Neuronal stem cell (in vitro differentiated cells): ENCODE measurements at regions not wholly inside any gene's neighbourhood (a gene's known extent, or its start where the extent isn't known, plus 50 kb on each side); places are given as distances from the start of the nearest gene placed in this dataset.

Experiments used
- DNase-seq: peaks from one replicate; pipeline ENCODE4 v3.0.0-alpha.2; 2013; ENCODE audit warnings: low spot score
- H2AFZ ChIP-seq: one replicate; pipeline ENCODE4 v1.6.1; 2013; ENCODE audit warnings: mild to moderate bottlenecking, low read length, inconsistent platforms
- H2AK5ac ChIP-seq: 2 replicates; pipeline ENCODE4 v1.6.1; 2013; ENCODE audit warnings: low read depth, mild to moderate bottlenecking, inconsistent platforms, low read length, moderate library complexity, mixed read lengths
- H2BK120ac ChIP-seq: 2 replicates; pipeline ENCODE4 v1.6.1; 2013; ENCODE audit warnings: low read depth, mild to moderate bottlenecking, inconsistent platforms, low read length, moderate library complexity, mixed read lengths
- H2BK12ac ChIP-seq: one replicate; pipeline ENCODE4 v1.6.1; 2013; ENCODE audit warnings: low read length, inconsistent platforms
- H2BK15ac ChIP-seq: 2 replicates; pipeline ENCODE4 v1.6.1; 2013; ENCODE audit warnings: mild to moderate bottlenecking, low read length, inconsistent platforms, mixed read lengths
- H2BK5ac ChIP-seq: one replicate; pipeline ENCODE4 v1.6.1; 2013; ENCODE audit warnings: inconsistent platforms, mild to moderate bottlenecking, low read length, moderate library complexity
- H3K14ac ChIP-seq: one replicate; pipeline ENCODE4 v1.6.1; 2013; ENCODE audit warnings: low read length, inconsistent platforms
- H3K18ac ChIP-seq: 2 replicates; pipeline ENCODE4 v1.6.1; 2013; ENCODE audit warnings: low read length, inconsistent platforms
- H3K23ac ChIP-seq: 2 replicates; pipeline ENCODE4 v1.6.1; 2013; ENCODE audit warnings: low read depth, mild to moderate bottlenecking, mixed read lengths, low read length, inconsistent platforms; ENCODE audit not compliant: poor library complexity
- H3K27ac ChIP-seq: replicated peaks from 3 replicates; pipeline ENCODE4 v1.5.1; 2013; ENCODE audit warnings: low read length, inconsistent platforms
- H3K27me3 ChIP-seq, 3 experiments: 2 replicates each; pipeline ENCODE4 v1.6.1; 2013; ENCODE audit warnings: low read length in 3 of 3, mild to moderate bottlenecking in 2 of 3, inconsistent platforms in 1 of 3, low read depth in 1 of 3, mixed read lengths in 1 of 3, moderate library complexity in 1 of 3; ENCODE audit not compliant: control insufficient read depth in 3 of 3, insufficient read depth in 3 of 3
- H3K36me3 ChIP-seq, 2 donors: replicated peaks in 1 of 2; 2 replicates each; pipeline ENCODE4 v1.6.1; 2013; ENCODE audit warnings: low read length in 2 of 2; ENCODE audit not compliant: control insufficient read depth in 2 of 2, insufficient read depth in 2 of 2
- H3K4ac ChIP-seq: 2 replicates; pipeline ENCODE4 v1.6.1; 2013; ENCODE audit warnings: inconsistent platforms, mild to moderate bottlenecking, low read length, moderate library complexity
- H3K4me1 ChIP-seq, 2 donors: 1 replicate in 1 of 2; 2 replicates in 1 of 2; pipeline ENCODE4 v1.6.1; 2013; ENCODE audit warnings: low read length in 2 of 2, low read depth in 1 of 2; ENCODE audit not compliant: control insufficient read depth in 2 of 2, insufficient read depth in 1 of 2
- H3K4me2 ChIP-seq: one replicate; pipeline ENCODE4 v1.6.1; 2013; ENCODE audit warnings: mild to moderate bottlenecking, low read length, inconsistent platforms; ENCODE audit not compliant: insufficient read depth, poor library complexity, severe bottlenecking
- H3K4me3 ChIP-seq, 2 donors: 2 replicates each; pipeline ENCODE4 v1.5.1; 2013; ENCODE audit warnings: low read length in 2 of 2, mild to moderate bottlenecking in 2 of 2, inconsistent platforms in 1 of 2, moderate library complexity in 1 of 2
- H3K79me1 ChIP-seq: one replicate; pipeline ENCODE4 v1.6.1; 2013; ENCODE audit warnings: low read depth, mild to moderate bottlenecking, inconsistent platforms, low read length, moderate library complexity
- H3K9ac ChIP-seq: one replicate; pipeline ENCODE4 v1.6.1; 2013; ENCODE audit warnings: mild to moderate bottlenecking, low read depth, low read length, inconsistent platforms; ENCODE audit not compliant: poor library complexity
- H3K9me3 ChIP-seq, 2 donors: replicated peaks in 1 of 2; 2 replicates each; pipeline versions ENCODE3 to v1.6.1; 2013; ENCODE audit warnings: low read length in 2 of 2, mild to moderate bottlenecking in 2 of 2, inconsistent platforms in 1 of 2, low read depth in 1 of 2, mixed read lengths in 1 of 2, moderate library complexity in 1 of 2; ENCODE audit not compliant: control insufficient read depth in 2 of 2, insufficient read depth in 1 of 2
- H4K8ac ChIP-seq: one replicate; pipeline ENCODE4 v1.6.1; 2013; ENCODE audit warnings: low read depth, mild to moderate bottlenecking, inconsistent platforms, low read length, moderate library complexity
- H4K91ac ChIP-seq: one replicate; pipeline ENCODE4 v1.6.1; 2013; ENCODE audit warnings: low read length, low read depth, mild to moderate bottlenecking, inconsistent platforms; ENCODE audit not compliant: poor library complexity
- WGBS, 2 donors: extraction: QIAGEN DNeasy Blood & Tissue Kit; methylation state at CpG; one replicate each; pipeline ENCODE4 v1.1.7; 2013; ENCODE audit warnings: missing lambda C conversion rate in 2 of 2, mixed read lengths in 1 of 2; ENCODE audit not compliant: insufficient read length in 2 of 2, insufficient replicate concordance in 1 of 2; ENCODE audit errors: extremely low coverage in 2 of 2; 5-methylcytosine and 5-hydroxymethylcytosine counted together

- no peaks in the 10 kb centered on the region for H3K27me3 ChIP-seq
- no peak overlapping the region for H3K4me2 ChIP-seq
- no CpG with 5 or more reads among the region's 2 CpGs for WGBS, 2 donors
- H4K8ac ChIP-seq, result no peak overlapping the region
- no peak overlapping the region for H3K4ac ChIP-seq
- no peak overlapping the region for H4K91ac ChIP-seq
- H3K14ac ChIP-seq, result no peak overlapping the region
- no peak overlapping the region for H2BK15ac ChIP-seq
- H3K9ac ChIP-seq, result no peak overlapping the region
- no peak overlapping the region for H2AK5ac ChIP-seq
- no peaks in the 10 kb centered on the region for H3K36me3 ChIP-seq
- no peaks in the 10 kb centered on the region for H3K9me3 ChIP-seq
- no peak overlapping the region for H2BK5ac ChIP-seq
- no peak overlapping the region for H3K18ac ChIP-seq
- no peak overlapping the region for H2BK120ac ChIP-seq
- no peak overlapping the region for H3K4me3 ChIP-seq
- H3K4me1 ChIP-seq, result no peaks in the 10 kb centered on the region
- H2BK12ac ChIP-seq, result no peak overlapping the region
- H3K79me1 ChIP-seq, result no peaks in the 10 kb centered on the region
- H2AFZ ChIP-seq, result no peak overlapping the region
- no peak overlapping the region for H3K27ac ChIP-seq
- no peak for DNase-seq
- no peak overlapping the region for H3K23ac ChIP-seq
These were observed 134.7 kb upstream of the SLITRK5 start for GRCh38 chr13:87536499-87536898.

GRCh38 chr13:87536899-87537298, 134.3 kb upstream of the SLITRK5 start:
- WGBS, 2 donors, result no CpG with 5 or more reads among the region's 2 CpGs

GRCh38 chr13:87537951-87538350, 133.2 kb upstream of the SLITRK5 start:
- Histone ChIP-seq H3K36me3 (no peaks in the 10 kb centered on the region), H3K9ac (no peak overlapping the region), H2AK5ac (no peak overlapping the region), H3K9me3 (no peaks in the 10 kb centered on the region), H2BK15ac (no peak overlapping the region), H3K4me3 (no peak overlapping the region), H3K18ac (no peak overlapping the region), H3K4me2 (no peak overlapping the region), H2AFZ (no peak overlapping the region), H2BK5ac (no peak overlapping the region), H3K4ac (no peak overlapping the region), H2BK12ac (no peak overlapping the region), H3K27me3 (no peaks in the 10 kb centered on the region), H3K4me1 (no peaks in the 10 kb centered on the region), H3K79me1 (no peaks in the 10 kb centered on the region), H3K27ac (no peak overlapping the region), H3K14ac (no peak overlapping the region), H4K8ac (no peak overlapping the region), H2BK120ac (no peak overlapping the region), H3K23ac (no peak overlapping the region), H4K91ac (no peak overlapping the region)
- WGBS, 2 donors, result no CpG with 5 or more reads among the region's 3 CpGs
- DNase-seq, result no peak

More at GRCh38 chr13:87536899-87537298, 134.3 kb upstream of the SLITRK5 start:
- no peak overlapping the region for H2AK5ac ChIP-seq
- no peak overlapping the region for H3K4me3 ChIP-seq
- no peak overlapping the region for H2BK5ac ChIP-seq
- no peak overlapping the region for H3K14ac ChIP-seq
- H3K27ac ChIP-seq, result no peak overlapping the region
- H3K4me1 ChIP-seq, result no peaks in the 10 kb centered on the region
- H2AFZ ChIP-seq, result no peak overlapping the region
- no peaks in the 10 kb centered on the region for H3K36me3 ChIP-seq
- no peak for DNase-seq
- H2BK12ac ChIP-seq, result no peak overlapping the region
- H3K9ac ChIP-seq, result no peak overlapping the region
- H3K4ac ChIP-seq, result no peak overlapping the region
- H2BK15ac ChIP-seq, result no peak overlapping the region
- no peak overlapping the region for H3K23ac ChIP-seq
- no peak overlapping the region for H3K18ac ChIP-seq
- no peak overlapping the region for H4K8ac ChIP-seq
- no peaks in the 10 kb centered on the region for H3K79me1 ChIP-seq
- no peaks in the 10 kb centered on the region for H3K27me3 ChIP-seq
- no peak overlapping the region for H4K91ac ChIP-seq
- H3K9me3 ChIP-seq, result no peaks in the 10 kb centered on the region
- H3K4me2 ChIP-seq, result no peak overlapping the region
- no peak overlapping the region for H2BK120ac ChIP-seq

GRCh38 chr13:87538366-87539052, 132.7 kb upstream of the SLITRK5 start:
- no peaks in the 10 kb centered on the region for H3K4me1 ChIP-seq
- no peak overlapping the region for H2BK5ac ChIP-seq
- no peak overlapping the region for H3K18ac ChIP-seq
- no peak overlapping the region for H2BK12ac ChIP-seq
- H2BK15ac ChIP-seq, result no peak overlapping the region
- H3K9ac ChIP-seq, result no peak overlapping the region
- no peaks in the 10 kb centered on the region for H3K27me3 ChIP-seq
- H3K23ac ChIP-seq, result no peak overlapping the region
- H3K9me3 ChIP-seq, result no peaks in the 10 kb centered on the region
- no peak overlapping the region for H3K4me2 ChIP-seq
- no peak overlapping the region for H4K8ac ChIP-seq
- no peak overlapping the region for H3K14ac ChIP-seq
- H2BK120ac ChIP-seq, result no peak overlapping the region
- H3K79me1 ChIP-seq, result no peaks in the 10 kb centered on the region
- no peak overlapping the region for H3K4ac ChIP-seq
- no peak overlapping the region for H2AFZ ChIP-seq
- no peak overlapping the region for H3K27ac ChIP-seq
- no peak overlapping the region for H2AK5ac ChIP-seq
- no peak for DNase-seq
- no peak overlapping the region for H4K91ac ChIP-seq
- H3K36me3 ChIP-seq, result no peaks in the 10 kb centered on the region
- H3K4me3 ChIP-seq, result no peak overlapping the region
